ENCODE measurements at regions not wholly inside any gene's neighbourhood (a gene's known extent, or its start where the extent isn't known, plus 50 kb on each side); places are given as distances from the start of the nearest gene placed in this dataset.
"Not testable (repeated sequence)": the region's sequence is repeated elsewhere in the genome, so short reads cannot be mapped to it uniquely, and the experiment has no call there.

GRCh38 chr4:43659547-43659946, 767.0 kb downstream of the GRXCR1 start:
- TF ChIP-seq, protein P1, sequence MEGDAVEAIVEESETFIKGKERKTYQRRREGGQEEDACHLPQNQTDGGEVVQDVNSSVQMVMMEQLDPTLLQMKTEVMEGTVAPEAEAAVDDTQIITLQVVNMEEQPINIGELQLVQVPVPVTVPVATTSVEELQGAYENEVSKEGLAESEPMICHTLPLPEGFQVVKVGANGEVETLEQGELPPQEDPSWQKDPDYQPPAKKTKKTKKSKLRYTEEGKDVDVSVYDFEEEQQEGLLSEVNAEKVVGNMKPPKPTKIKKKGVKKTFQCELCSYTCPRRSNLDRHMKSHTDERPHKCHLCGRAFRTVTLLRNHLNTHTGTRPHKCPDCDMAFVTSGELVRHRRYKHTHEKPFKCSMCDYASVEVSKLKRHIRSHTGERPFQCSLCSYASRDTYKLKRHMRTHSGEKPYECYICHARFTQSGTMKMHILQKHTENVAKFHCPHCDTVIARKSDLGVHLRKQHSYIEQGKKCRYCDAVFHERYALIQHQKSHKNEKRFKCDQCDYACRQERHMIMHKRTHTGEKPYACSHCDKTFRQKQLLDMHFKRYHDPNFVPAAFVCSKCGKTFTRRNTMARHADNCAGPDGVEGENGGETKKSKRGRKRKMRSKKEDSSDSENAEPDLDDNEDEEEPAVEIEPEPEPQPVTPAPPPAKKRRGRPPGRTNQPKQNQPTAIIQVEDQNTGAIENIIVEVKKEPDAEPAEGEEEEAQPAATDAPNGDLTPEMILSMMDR (IDR thresholded peaks at IDR 0.05; ENCODE audit: insufficient read depth, low read depth, low read length) = not testable (repeated sequence)
- TF ChIP-seq EZH2 (IDR thresholded peaks at IDR 0.05; ENCODE audit: insufficient read depth, low read length) = not testable (repeated sequence)
